DND-41 (cell line): ENCODE measurements at regions not wholly inside any gene's neighbourhood (a gene's known extent, or its start where the extent isn't known, plus 50 kb on each side); places are given as distances from the start of the nearest gene placed in this dataset.

Source experiments
- EZH2 ChIP-seq: IDR thresholded peaks from 3 replicates; pipeline ENCODE4 v1.6.1; 2012; ENCODE audit warnings: borderline replicate concordance, low read depth, mild to moderate bottlenecking, moderate library complexity, low read length, inconsistent platforms; ENCODE audit not compliant: severe bottlenecking
- TF ChIP-seq, protein P1 (sequence below): IDR thresholded peaks from 2 replicates; pipeline ENCODE4 v1.5.1; 2012; ENCODE audit warnings: borderline replicate concordance, low read length, moderate library complexity, mild to moderate bottlenecking; ENCODE audit not compliant: poor library complexity, severe bottlenecking; ENCODE audit errors: extremely low read depth

DNA sequence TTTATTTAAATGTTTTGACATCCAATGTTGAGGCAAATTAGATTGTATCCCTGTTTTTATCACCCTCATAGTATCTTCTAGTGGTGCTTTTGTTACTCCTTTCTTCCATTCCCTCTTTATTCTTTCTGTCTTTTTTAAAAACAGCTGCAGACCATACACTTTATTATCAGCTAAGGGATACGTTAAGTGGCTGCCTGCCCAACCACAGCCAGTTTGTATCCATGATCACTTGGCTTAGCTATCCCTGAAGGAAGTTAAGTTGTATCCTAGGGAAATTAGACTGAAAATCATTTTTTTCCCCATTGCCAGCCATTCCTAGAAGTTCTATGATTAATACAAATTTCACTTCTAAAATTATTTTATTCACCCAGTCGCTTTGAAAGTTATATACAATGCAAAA lies 1032.7 kb downstream of the NR2F1-AS1 start:
- TF ChIP-seq, protein P1, sequence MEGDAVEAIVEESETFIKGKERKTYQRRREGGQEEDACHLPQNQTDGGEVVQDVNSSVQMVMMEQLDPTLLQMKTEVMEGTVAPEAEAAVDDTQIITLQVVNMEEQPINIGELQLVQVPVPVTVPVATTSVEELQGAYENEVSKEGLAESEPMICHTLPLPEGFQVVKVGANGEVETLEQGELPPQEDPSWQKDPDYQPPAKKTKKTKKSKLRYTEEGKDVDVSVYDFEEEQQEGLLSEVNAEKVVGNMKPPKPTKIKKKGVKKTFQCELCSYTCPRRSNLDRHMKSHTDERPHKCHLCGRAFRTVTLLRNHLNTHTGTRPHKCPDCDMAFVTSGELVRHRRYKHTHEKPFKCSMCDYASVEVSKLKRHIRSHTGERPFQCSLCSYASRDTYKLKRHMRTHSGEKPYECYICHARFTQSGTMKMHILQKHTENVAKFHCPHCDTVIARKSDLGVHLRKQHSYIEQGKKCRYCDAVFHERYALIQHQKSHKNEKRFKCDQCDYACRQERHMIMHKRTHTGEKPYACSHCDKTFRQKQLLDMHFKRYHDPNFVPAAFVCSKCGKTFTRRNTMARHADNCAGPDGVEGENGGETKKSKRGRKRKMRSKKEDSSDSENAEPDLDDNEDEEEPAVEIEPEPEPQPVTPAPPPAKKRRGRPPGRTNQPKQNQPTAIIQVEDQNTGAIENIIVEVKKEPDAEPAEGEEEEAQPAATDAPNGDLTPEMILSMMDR: no peak
- no peak for TF ChIP-seq EZH2
